ENCODE measurements at regions not wholly inside any gene's neighbourhood (a gene's known extent, or its start where the extent isn't known, plus 50 kb on each side); places are given as distances from the start of the nearest gene placed in this dataset.
A peak's percentile ranks its signal among the peaks of the same experiment; 100 is the strongest.
"Not testable (repeated sequence)": the region's sequence is repeated elsewhere in the genome, so short reads cannot be mapped to it uniquely, and the experiment has no call there.

DNA sequence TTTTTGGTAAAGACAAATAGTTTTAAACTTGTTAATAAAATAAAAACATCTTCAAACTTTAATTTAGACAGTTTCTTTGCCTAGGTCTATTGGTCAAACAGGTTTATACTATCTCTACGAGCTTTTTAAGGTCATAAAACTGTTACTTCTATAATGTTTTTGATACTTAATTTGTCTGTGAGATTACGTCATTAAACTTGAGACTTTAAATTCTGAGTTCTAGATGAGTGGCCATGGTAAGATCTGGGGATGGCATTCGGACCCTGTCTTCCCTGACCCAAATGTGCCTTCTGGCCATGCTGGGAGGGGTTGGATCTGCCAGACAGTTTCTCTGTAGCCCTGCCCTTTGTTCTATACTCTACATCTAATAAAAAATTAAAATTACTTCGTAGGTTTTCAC lies 497.8 kb downstream of the TMEM135 start:
- DNase-seq: no peak

- not testable (repeated sequence) for DNase-seq
Observed at GRCh38 chr11:87531835-87532234, 494.1 kb downstream of the TMEM135 start.

- no peak for DNase-seq
Observed at GRCh38 chr11:87529486-87529885, 491.8 kb downstream of the TMEM135 start.

- DNase-seq: no peak
Observed at GRCh38 chr11:87528752-87529151, 491.0 kb downstream of the TMEM135 start.

DNA sequence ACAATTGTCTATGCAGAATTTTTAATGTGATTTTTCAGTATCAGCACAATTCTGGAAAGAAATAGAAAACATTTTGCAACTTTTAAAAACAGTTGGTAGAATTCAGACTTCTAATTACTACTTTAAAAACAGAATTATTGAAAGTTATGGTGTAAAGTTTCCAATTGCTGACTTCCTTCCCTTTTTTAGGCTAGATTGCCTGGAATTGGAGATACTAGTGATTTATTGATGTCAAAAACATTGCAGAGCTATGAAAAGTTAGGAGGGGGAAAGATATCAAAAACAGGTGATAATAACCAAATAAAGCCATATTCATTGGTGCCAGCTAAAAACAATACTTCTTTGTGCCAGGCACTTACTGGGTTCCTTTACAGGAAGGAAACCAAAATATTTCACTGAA lies 485.5 kb downstream of the TMEM135 start:
- no peak for DNase-seq

- no peak for DNase-seq
Observed at GRCh38 chr11:87518266-87518665, 480.5 kb downstream of the TMEM135 start.

- no peak for DNase-seq
Observed at GRCh38 chr11:87517351-87517750, 479.6 kb downstream of the TMEM135 start.

DNA sequence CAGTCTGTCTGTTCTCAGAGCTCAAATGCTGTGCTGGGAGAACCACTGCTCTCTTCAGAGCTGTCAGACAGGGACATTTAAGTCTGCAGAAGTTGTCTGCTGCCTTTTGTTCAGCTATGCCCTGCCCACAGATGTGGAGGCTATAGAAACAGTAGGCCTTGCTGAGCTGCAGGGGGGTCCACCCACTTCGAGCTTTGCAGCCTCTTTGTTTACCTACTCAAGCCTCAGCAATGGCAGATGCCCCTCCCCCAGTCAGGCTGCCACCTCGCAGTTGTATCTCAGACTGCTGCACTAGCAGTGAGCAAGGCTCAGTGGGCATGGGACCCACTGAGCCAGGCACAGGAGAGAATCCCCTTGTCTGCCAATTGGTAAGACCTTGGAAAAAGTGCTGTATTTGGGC lies 470.0 kb downstream of the TMEM135 start:
- DNase-seq: not testable (repeated sequence)

- DNase-seq: not testable (repeated sequence)
Observed at GRCh38 chr11:87506946-87507345, 469.2 kb downstream of the TMEM135 start.

DNA sequence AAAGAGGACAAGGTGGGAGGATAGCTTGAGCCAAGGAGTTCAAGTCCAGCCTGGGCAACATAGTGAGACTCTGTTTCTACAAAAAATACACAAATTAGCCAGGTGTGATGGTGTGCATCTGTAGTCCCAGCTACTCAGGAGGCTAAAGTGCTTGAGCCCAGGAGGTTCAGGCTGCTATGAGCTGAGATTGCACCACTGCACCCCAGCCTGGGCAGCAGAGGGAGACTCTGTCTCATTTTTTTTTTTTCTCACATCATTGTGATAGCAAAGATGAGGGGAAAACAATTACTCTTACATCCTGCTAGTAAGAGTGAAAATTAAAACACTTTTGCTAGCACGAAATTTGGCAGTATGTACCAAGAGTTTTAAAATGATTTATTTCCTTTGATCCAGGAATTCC lies 463.7 kb downstream of the TMEM135 start:
- no peak for DNase-seq

- not testable (repeated sequence) for DNase-seq
Observed at GRCh38 chr11:87494936-87495335, 457.2 kb downstream of the TMEM135 start.

DNA sequence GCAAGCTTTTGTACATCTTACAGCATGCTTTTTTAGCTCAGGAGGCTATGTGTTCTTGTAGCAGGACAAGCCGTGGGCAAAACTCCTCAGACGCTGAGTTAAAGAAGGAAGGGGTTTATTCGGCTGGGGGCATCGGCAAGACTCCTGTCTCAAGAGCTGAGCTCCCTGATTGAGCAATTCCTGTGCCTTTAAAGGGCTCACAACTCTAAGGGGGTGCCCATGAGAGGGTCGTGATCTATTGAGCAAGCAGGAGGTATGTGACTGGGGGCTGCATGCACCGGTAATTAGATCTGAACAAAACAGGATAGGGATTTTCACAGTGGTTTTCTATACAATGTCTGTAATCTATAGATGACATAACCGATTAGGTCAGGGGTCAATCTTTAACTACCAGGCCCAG lies 456.3 kb downstream of the TMEM135 start:
- DNase-seq: not testable (repeated sequence)

- no peak for DNase-seq
Observed at GRCh38 chr11:87493516-87493915, 455.8 kb downstream of the TMEM135 start.

GRCh38 chr11:87491381-87491780 lies 453.6 kb downstream of the TMEM135 start:
- no peak for DNase-seq

DNA sequence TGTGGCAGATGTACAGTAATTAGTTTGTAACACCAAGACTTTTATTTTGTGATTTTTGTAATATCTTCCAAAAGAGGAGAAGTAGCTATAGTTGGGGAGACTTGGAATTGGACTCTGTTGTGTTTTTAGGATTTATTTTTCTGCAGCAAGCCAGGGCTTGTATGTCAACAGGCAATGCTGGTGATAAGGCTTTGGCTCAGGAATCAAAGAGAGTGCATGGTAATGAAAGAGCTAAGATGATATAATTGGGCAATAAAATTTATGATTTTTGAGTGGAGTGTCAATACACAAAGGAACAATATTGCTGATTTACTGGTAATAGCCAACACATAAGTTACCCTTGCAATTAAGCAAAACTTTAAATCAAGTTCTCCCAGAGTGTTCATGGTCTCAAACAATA lies 452.9 kb downstream of the TMEM135 start:
- no peak for DNase-seq

GRCh38 chr11:87484566-87484965 lies 446.8 kb downstream of the TMEM135 start:
- no peak for DNase-seq

DNA sequence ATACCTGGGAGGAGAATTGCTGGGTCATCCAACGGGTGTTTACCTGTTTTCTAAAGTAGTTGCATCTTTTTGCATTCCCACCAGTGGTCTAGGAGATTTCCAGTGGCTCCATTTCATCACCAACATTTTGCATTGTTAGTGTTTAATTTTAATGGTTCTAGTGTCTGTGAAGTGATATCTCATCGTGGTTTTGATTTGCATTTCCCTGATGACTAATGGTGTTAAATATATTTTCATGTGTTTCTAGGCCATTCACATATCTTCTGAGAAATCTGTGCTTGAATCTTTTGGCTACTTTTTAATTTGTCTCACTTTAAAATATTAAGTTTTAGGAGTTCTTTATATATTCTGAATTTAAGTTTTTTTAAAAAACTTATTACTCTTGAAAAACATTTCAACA lies 439.6 kb downstream of the TMEM135 start:
- DNase-seq: no peak

DNA sequence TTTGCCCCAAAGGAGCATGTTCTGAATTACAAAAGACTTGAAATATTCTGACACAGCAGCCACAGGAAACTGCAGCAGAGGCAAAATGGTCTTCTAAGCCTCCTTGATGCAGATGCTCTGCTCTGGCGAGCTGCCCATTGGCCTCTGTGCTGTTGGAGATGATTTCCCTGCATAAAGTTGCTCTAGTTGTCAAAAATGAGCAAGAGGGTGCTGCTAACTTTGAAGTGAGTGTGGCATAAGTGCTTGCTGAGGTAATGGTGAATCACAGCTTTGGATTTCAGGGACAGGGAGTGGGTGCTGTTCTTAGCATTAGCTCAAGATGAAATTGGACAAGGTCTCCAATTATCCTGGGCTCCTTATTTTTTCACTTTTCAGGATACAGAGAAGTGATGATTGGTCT lies 435.4 kb downstream of the TMEM135 start:
- DNase-seq: no peak

DNA sequence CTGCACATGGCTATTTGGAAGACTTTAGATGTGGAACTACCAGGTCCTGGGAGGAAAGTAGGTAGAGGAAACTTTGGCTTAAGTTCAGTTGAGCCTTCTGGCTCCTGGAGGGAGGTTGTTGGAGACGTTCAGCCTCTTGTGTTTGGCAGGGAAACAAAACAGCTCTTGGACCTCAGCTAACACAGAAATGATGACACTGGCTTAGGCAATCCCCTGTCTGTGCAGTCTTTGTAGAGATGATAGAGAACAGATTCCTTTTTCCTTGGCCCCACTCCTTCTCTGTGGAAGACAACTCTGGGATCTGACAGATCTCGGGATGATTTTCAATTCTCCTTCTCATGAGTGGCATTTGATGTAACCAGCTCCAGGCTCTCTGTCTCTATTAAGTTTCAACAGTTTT lies 428.5 kb downstream of the TMEM135 start:
- DNase-seq: no peak

GRCh38 chr11:87465716-87466115 lies 428.0 kb downstream of the TMEM135 start:
- DNase-seq: no peak

DNA sequence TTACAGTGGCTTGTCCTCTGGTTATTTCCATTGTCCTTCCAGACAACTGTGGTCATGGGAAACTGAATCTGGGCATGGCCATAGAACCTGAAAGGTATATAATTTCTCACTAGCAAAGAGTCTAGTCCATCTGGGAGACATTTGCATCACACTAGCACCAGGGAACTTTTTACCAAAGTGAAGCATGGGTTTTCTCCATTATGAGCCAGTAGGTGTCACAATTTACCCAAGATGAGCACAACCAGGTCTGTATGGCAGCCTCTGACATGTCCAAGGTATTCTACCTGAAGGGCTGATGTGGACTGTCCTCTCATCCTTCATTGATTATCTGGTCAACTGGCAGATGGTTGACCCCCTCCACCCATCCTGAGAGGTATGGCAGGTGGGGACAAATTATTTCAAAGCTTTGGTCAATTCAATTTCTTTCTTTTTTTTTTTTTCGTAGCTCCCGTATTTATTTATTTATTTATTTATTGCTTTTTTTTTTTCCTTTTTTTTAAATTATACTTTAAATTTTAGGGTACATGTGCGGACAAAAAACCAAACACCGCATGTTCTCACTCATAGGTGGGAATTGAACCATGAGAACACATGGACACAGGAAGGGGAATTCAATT lies 425.9 kb downstream of the TMEM135 start:
- peak; percentile 20 for DNase-seq

- no peak for DNase-seq
Observed at GRCh38 chr11:87462171-87462570, 424.4 kb downstream of the TMEM135 start.

- no peak for DNase-seq
Observed at GRCh38 chr11:87460842-87461637, 423.3 kb downstream of the TMEM135 start.

DNA sequence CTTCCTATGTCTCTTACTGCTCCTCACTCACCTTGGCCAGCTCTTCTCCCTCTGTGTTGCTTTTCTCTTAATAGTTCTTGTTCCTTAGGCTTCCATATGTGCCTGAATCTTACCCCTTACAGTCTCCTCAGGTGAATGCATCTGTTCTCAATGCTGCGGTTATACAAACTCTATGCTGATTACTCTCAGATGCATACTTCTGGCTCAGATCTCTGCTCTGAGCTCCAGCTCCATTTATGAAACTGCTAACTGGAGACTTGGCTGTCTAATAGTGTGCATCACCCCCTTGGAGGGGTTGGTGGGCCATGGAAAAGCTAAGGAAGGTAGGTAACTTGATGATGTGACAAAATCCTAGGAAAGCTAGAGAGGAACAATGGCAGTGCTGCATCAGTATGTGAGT lies 422.5 kb downstream of the TMEM135 start:
- DNase-seq: no peak

GRCh38 chr11:87459351-87459750 lies 421.6 kb downstream of the TMEM135 start:
- no peak for DNase-seq

All from NCI-H1417 treated with DMSO at 0.1 percent for 48 hours (cell line).